CD4-positive, alpha-beta T cell (primary cell): ENCODE measurements at regions not wholly inside any gene's neighbourhood (a gene's known extent, or its start where the extent isn't known, plus 50 kb on each side); places are given as distances from the start of the nearest gene placed in this dataset.
"Not testable (repeated sequence)": the region's sequence is repeated elsewhere in the genome, so short reads cannot be mapped to it uniquely, and the experiment has no call there.

Experiments used
- ATAC-seq: fragments of 200-7000 bp; cut with Tn5 transposase; one replicate; pipeline ENCODE4 v1.10.0; 2022; ENCODE audit warnings: mild to moderate bottlenecking; ENCODE audit not compliant: poor library complexity
- CTCF ChIA-PET: fragments of 350-600 bp; sonication (Branson Sonifier 250); formaldehyde crosslinking; loops from one replicate; lab custom pipeline; 2021; ENCODE audit warnings: antibody characterized with exemption, inconsistent platforms; lab: Charles Lee
- POLR2A ChIA-PET: fragments of 350-600 bp; sonication (Branson Sonifier 250); formaldehyde crosslinking; loops from one replicate; lab custom pipeline; 2021; ENCODE audit warnings: antibody characterized with exemption, inconsistent platforms; lab: Charles Lee
- DNase-seq, 14 experiments: peaks; one replicate each; pipeline ENCODE4 v3.0.0-alpha.2; 2013 to 2020; ENCODE audit warnings: mixed read lengths in 2 of 14
- H3K27ac ChIP-seq, 2 donors: one replicate each; pipeline versions ENCODE4 v1.5.1 to v1.7.0; 2013; ENCODE audit warnings: low read length in 2 of 2, low read depth in 1 of 2, mild to moderate bottlenecking in 1 of 2
- H3K27me3 ChIP-seq, 2 experiments: 1 replicate in 1 of 2; 2 replicates in 1 of 2; pipeline versions ENCODE4 v1.6.1 to v1.7.0; 2013; ENCODE audit warnings: low read length in 2 of 2, control low read depth in 1 of 2, mild to moderate bottlenecking in 1 of 2, moderate library complexity in 1 of 2; ENCODE audit not compliant: insufficient read depth in 2 of 2, control insufficient read depth in 1 of 2
- H3K36me3 ChIP-seq: one replicate; pipeline ENCODE4 v1.6.1; 2013; ENCODE audit warnings: low read length, control low read depth; ENCODE audit not compliant: insufficient read depth
- H3K4me1 ChIP-seq: one replicate; pipeline ENCODE4 v1.6.1; 2013; ENCODE audit warnings: low read length, control low read depth; ENCODE audit not compliant: insufficient read depth
- H3K4me3 ChIP-seq: one replicate; pipeline ENCODE4 v1.5.1; 2013; ENCODE audit warnings: mild to moderate bottlenecking, low read length, moderate library complexity
- H3K9me3 ChIP-seq, 2 experiments: 1 replicate in 1 of 2; 2 replicates in 1 of 2; pipeline versions ENCODE4 v1.6.1 to v1.7.0; 2013; ENCODE audit warnings: low read length in 2 of 2, mild to moderate bottlenecking in 2 of 2, control low read depth in 1 of 2, moderate library complexity in 1 of 2; ENCODE audit not compliant: control insufficient read depth in 1 of 2, insufficient read depth in 1 of 2
- H3K27ac Mint-ChIP-seq: one replicate; pipeline ENCODE4 v1.8.0; 2020; ENCODE audit warnings: mixed read lengths
- H3K27me3 Mint-ChIP-seq: one replicate; pipeline ENCODE4 v1.8.0; 2021; ENCODE audit warnings: mixed read lengths
- H3K36me3 Mint-ChIP-seq: one replicate; pipeline ENCODE4 v1.8.0; 2021; ENCODE audit warnings: low read depth, mixed read lengths
- H3K4me1 Mint-ChIP-seq: one replicate; pipeline ENCODE4 v1.8.0; 2021; ENCODE audit warnings: low read depth, mixed read lengths
- H3K4me3 Mint-ChIP-seq: one replicate; pipeline ENCODE4 v1.8.0; 2020; ENCODE audit warnings: mild to moderate bottlenecking, mixed read lengths
- H3K9me3 Mint-ChIP-seq: one replicate; pipeline ENCODE4 v1.8.0; 2020; ENCODE audit warnings: mixed read lengths
- intact Hi-C, 2 experiments: fragments of 100-400 bp; cut with DNase I in 1 of 2; cut with micrococcal nuclease in 1 of 2; formaldehyde crosslinking; loops; one replicate each; pipeline versions ENCODE4 v1.15.1 to v1.9.0; 2023 to 2025; cut with DNase I, micrococcal nuclease
- TF ChIP-seq, protein P1 (sequence below): fragments of 200-600 bp; IDR thresholded peaks from one replicate; pipeline ENCODE4 v1.8.0; 2022; ENCODE audit warnings: antibody characterized with exemption, mild to moderate bottlenecking

DNA sequence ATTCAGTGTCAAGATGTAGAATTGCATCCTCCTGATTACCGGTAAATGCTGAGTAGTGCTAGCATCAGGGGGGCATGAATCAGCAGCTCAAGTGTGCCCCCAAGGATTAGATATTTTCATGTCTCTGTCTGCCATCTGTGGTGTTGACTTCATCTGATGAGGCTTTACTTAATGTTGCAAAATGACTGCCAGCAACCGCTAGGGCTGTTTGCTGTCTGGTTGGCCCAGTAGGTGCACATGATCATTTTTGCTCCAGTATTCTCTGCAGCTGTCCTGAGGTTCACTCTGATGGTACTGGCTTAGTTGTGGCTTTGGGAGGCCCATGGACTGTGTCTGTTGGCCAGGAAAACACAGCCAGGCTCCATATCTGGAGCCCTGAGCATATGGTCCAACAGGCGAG lies 316.4 kb downstream of the SOX2 start:
- ChIA-PET POLR2A (no interaction called here), CTCF (no interaction called here)
- no peaks in the 10 kb centered on the region for H3K36me3 ChIP-seq
- no peaks in the 10 kb centered on the region for H3K4me1 ChIP-seq
- TF ChIP-seq, protein P1, sequence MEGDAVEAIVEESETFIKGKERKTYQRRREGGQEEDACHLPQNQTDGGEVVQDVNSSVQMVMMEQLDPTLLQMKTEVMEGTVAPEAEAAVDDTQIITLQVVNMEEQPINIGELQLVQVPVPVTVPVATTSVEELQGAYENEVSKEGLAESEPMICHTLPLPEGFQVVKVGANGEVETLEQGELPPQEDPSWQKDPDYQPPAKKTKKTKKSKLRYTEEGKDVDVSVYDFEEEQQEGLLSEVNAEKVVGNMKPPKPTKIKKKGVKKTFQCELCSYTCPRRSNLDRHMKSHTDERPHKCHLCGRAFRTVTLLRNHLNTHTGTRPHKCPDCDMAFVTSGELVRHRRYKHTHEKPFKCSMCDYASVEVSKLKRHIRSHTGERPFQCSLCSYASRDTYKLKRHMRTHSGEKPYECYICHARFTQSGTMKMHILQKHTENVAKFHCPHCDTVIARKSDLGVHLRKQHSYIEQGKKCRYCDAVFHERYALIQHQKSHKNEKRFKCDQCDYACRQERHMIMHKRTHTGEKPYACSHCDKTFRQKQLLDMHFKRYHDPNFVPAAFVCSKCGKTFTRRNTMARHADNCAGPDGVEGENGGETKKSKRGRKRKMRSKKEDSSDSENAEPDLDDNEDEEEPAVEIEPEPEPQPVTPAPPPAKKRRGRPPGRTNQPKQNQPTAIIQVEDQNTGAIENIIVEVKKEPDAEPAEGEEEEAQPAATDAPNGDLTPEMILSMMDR, result no peak
- H3K4me3 ChIP-seq, result no peak overlapping the region
- DNase-seq (no peak), ATAC-seq (no peak)
- Mint-ChIP-seq H3K4me3 (no peak overlapping the region), H3K9me3 (peaks cover 5% of the 10 kb centered on the region), H3K27ac (no peak overlapping the region), H3K4me1 (no peaks in the 10 kb centered on the region), H3K27me3 (no peaks in the 10 kb centered on the region), H3K36me3 (no peaks in the 10 kb centered on the region)
- H3K27ac ChIP-seq, result no peak overlapping the region
- intact Hi-C loops, result no loop called here
- no peaks in the 10 kb centered on the region for H3K9me3 ChIP-seq
- H3K27me3 ChIP-seq, result no peaks in the 10 kb centered on the region

GRCh38 chr3:182034231-182034630 lies 322.5 kb downstream of the SOX2 start:
- ATAC-seq, H3K4me3 ChIP-seq, H3K27ac Mint-ChIP-seq, CTCF ChIA-PET, H3K4me1 ChIP-seq, H3K36me3 ChIP-seq, H3K27ac ChIP-seq, H3K4me1 Mint-ChIP-seq, intact Hi-C loops, H3K27me3 Mint-ChIP-seq, H3K27me3 ChIP-seq, H3K36me3 Mint-ChIP-seq, DNase-seq, POLR2A ChIA-PET, H3K9me3 ChIP-seq, H3K4me3 Mint-ChIP-seq: not testable (repeated sequence)
- peaks cover 13% of the 10 kb centered on the region for H3K9me3 Mint-ChIP-seq

GRCh38 chr3:182035324-182035723 lies 323.6 kb downstream of the SOX2 start:
- peaks cover 11% of the 10 kb centered on the region for H3K9me3 Mint-ChIP-seq
- no peak overlapping the region for H3K4me3 Mint-ChIP-seq
- H3K27me3 ChIP-seq, result no peaks in the 10 kb centered on the region
- DNase-seq, result no peak
- no peaks in the 10 kb centered on the region for H3K27me3 Mint-ChIP-seq
- H3K4me1 Mint-ChIP-seq, result no peaks in the 10 kb centered on the region
- no peak for ATAC-seq
- intact Hi-C loops, result no loop called here
- no peaks in the 10 kb centered on the region for H3K4me1 ChIP-seq
- H3K27ac Mint-ChIP-seq, result no peak overlapping the region
- TF ChIP-seq, protein P1, result no peak
- POLR2A ChIA-PET, result no interaction called here
- no peak overlapping the region for H3K4me3 ChIP-seq
- CTCF ChIA-PET, result no interaction called here
- H3K36me3 ChIP-seq, result no peaks in the 10 kb centered on the region
- peaks cover 0 to 3% of the 10 kb centered on the region in 2 experiments for H3K9me3 ChIP-seq
- H3K27ac ChIP-seq, result no peak overlapping the region
- H3K36me3 Mint-ChIP-seq, result no peaks in the 10 kb centered on the region

DNA sequence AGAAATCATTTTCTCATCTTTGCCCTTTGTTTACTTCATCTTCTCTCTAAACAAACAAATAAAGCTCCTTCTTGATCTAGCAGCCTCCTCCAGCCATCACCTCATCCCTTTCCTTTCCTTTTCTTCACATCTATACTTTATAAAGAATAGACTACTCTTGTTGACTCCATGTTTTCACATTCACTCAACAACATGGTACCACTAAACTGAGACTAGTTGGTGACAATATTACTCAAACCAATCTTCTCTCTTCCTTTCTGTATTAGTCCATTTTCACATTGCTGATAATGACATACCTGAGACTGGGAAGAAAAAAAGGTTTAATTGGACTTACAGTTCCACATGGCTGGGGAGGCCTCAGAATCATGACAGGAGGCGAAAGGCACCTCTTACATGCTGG lies 324.7 kb downstream of the SOX2 start:
- Mint-ChIP-seq H3K27me3 (no peaks in the 10 kb centered on the region), H3K4me1 (no peaks in the 10 kb centered on the region), H3K4me3 (no peak overlapping the region), H3K27ac (no peak overlapping the region), H3K36me3 (no peaks in the 10 kb centered on the region), H3K9me3 (peaks cover 11% of the 10 kb centered on the region)
- intact Hi-C loops, result no loop called here
- DNase-seq (no peak), ATAC-seq (no peak)
- Histone ChIP-seq H3K4me3 (no peak overlapping the region), H3K36me3 (no peaks in the 10 kb centered on the region), H3K27me3 (no peaks in the 10 kb centered on the region), H3K4me1 (no peaks in the 10 kb centered on the region), H3K27ac (no peak overlapping the region), H3K9me3 (peaks cover 0 to 3% of the 10 kb centered on the region in 2 experiments)
- ChIA-PET POLR2A (no interaction called here), CTCF (no interaction called here)
- TF ChIP-seq, protein P1, result no peak
